ENCODE measurements at regions not wholly inside any gene's neighbourhood (a gene's known extent, or its start where the extent isn't known, plus 50 kb on each side); places are given as distances from the start of the nearest gene placed in this dataset.

DNA sequence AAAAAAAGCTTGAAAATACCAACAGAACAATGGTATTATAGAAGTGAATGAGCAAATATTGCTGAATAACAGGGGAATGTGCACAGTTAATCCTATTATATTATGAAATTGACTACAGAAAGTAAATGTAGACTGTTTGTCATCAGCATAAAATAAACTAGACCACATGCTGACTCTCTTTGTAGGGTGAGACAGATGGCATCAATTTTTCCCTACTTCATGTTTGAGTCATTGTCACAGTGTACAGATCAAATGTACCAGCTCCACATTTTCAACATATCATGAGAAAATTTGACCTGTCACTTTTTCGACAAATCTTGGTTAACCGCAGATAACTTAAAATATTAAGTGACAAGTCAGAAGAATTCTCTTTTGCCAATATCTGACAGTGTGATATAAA is 421.0 kb downstream of the RPL10L start:
- Histone ChIP-seq H4K20me1 (replicated peaks; ENCODE audit: control insufficient read depth, insufficient read depth, low read length) (no peaks in the 10 kb centered on the region), H3K9me1 (ENCODE audit: control insufficient read depth, insufficient read depth, low read length) (no peaks in the 10 kb centered on the region), H3K4me3 (no peak overlapping the region), H3K36me3 (ENCODE audit: control insufficient read depth, insufficient read depth, low read length) (no peaks in the 10 kb centered on the region), H3K27me3 (ENCODE audit: control insufficient read depth in 2 of 2, insufficient read depth in 2 of 2, low read length in 2 of 2) (no peaks in the 10 kb centered on the region), H3K79me2 (ENCODE audit: control insufficient read depth, insufficient read depth, low read length) (no peaks in the 10 kb centered on the region), H3K9me3 (replicated peaks; ENCODE audit: control insufficient read depth, insufficient read depth, low read depth, low read length) (no peaks in the 10 kb centered on the region), H3K4me2 (ENCODE audit: insufficient read depth, low read length) (no peak overlapping the region), H3K4me1 (replicated peaks in 1 of 2; ENCODE audit: control insufficient read depth in 2 of 2, insufficient read depth in 2 of 2, low read length in 2 of 2) (no peaks in the 10 kb centered on the region), H3K27ac (ENCODE audit: extremely low read depth, low read depth, low read length) (no peak overlapping the region), H3K9ac (ENCODE audit: insufficient read depth in 1 of 2, low read depth in 2 of 2, low read length in 2 of 2) (no peak overlapping the region), H2AFZ (ENCODE audit: low read depth, low read length) (no peak overlapping the region)
- FAIRE-seq (no peak), ATAC-seq (no peak), DNase-seq (ENCODE audit: extremely low read depth in 1 of 4, low spot score in 3 of 4) (no peak)
- WGBS (ENCODE audit: insufficient coverage, low coverage, missing lambda C conversion rate): 0% methylated on average over 2 of the region's 2 CpGs
- in situ Hi-C loops (cut with MboI): no loop called here
- intact Hi-C loops (cut with micrococcal nuclease): no loop called here
- ChIA-PET CTCF (ENCODE audit: low intra/inter-chr PET ratio) (no interaction called here), POLR2A (no interaction called here)
- no TSS peak for BruUV-seq (replicated peaks)
- TF ChIP-seq ZNF263 (CRISPR knock-in tag; IDR thresholded peaks at IDR 0.05; ENCODE audit: borderline replicate concordance): no peak
- TF ChIP-seq ZBTB1 (CRISPR knock-in tag; IDR thresholded peaks at IDR 0.05; ENCODE audit: borderline replicate concordance, low read depth): no peak
- no peak for TF ChIP-seq PRMT5 (CRISPR knock-in tag; IDR thresholded peaks at IDR 0.05)
- TF ChIP-seq ZNF444 (CRISPR knock-in tag; IDR thresholded peaks at IDR 0.05): no peak
- no peak for TF ChIP-seq KAT7 (CRISPR knock-in tag; IDR thresholded peaks at IDR 0.05; ENCODE audit: borderline replicate concordance)
- no peak for TF ChIP-seq ZNF311 (CRISPR knock-in tag; IDR thresholded peaks at IDR 0.05)
- TF ChIP-seq, protein P1, sequence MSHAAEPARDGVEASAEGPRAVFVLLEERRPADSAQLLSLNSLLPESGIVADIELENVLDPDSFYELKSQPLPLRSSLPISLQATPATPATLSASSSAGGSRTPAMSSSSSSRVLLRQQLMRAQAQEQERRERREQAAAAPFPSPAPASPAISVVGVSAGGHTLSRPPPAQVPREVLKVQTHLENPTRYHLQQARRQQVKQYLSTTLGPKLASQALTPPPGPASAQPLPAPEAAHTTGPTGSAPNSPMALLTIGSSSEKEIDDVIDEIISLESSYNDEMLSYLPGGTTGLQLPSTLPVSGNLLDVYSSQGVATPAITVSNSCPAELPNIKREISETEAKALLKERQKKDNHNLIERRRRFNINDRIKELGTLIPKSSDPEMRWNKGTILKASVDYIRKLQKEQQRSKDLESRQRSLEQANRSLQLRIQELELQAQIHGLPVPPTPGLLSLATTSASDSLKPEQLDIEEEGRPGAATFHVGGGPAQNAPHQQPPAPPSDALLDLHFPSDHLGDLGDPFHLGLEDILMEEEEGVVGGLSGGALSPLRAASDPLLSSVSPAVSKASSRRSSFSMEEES (CRISPR knock-in tag; IDR thresholded peaks at IDR 0.05): no peak
- no peak for TF ChIP-seq NR3C1 (CRISPR knock-in tag; IDR thresholded peaks at IDR 0.05)
- TF ChIP-seq, protein P2, sequence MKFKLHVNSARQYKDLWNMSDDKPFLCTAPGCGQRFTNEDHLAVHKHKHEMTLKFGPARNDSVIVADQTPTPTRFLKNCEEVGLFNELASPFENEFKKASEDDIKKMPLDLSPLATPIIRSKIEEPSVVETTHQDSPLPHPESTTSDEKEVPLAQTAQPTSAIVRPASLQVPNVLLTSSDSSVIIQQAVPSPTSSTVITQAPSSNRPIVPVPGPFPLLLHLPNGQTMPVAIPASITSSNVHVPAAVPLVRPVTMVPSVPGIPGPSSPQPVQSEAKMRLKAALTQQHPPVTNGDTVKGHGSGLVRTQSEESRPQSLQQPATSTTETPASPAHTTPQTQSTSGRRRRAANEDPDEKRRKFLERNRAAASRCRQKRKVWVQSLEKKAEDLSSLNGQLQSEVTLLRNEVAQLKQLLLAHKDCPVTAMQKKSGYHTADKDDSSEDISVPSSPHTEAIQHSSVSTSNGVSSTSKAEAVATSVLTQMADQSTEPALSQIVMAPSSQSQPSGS (CRISPR knock-in tag; IDR thresholded peaks at IDR 0.05): no peak
- no peak for TF ChIP-seq HNRNPLL (IDR thresholded peaks at IDR 0.05; ENCODE audit: low read depth, low read length, poor library complexity, severe bottlenecking)
- no peak for TF ChIP-seq SP2 (IDR thresholded peaks at IDR 0.05; ENCODE audit: extremely low read depth, low read depth, low read length, poor library complexity, severe bottlenecking)
- TF ChIP-seq, protein P3, sequence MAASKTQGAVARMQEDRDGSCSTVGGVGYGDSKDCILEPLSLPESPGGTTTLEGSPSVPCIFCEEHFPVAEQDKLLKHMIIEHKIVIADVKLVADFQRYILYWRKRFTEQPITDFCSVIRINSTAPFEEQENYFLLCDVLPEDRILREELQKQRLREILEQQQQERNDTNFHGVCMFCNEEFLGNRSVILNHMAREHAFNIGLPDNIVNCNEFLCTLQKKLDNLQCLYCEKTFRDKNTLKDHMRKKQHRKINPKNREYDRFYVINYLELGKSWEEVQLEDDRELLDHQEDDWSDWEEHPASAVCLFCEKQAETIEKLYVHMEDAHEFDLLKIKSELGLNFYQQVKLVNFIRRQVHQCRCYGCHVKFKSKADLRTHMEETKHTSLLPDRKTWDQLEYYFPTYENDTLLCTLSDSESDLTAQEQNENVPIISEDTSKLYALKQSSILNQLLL (CRISPR knock-in tag; IDR thresholded peaks at IDR 0.05; ENCODE audit: borderline replicate concordance): no peak
- TF ChIP-seq ZNF445 (CRISPR knock-in tag; IDR thresholded peaks at IDR 0.05; ENCODE audit: low read depth): no peak
- TF ChIP-seq, protein P4, sequence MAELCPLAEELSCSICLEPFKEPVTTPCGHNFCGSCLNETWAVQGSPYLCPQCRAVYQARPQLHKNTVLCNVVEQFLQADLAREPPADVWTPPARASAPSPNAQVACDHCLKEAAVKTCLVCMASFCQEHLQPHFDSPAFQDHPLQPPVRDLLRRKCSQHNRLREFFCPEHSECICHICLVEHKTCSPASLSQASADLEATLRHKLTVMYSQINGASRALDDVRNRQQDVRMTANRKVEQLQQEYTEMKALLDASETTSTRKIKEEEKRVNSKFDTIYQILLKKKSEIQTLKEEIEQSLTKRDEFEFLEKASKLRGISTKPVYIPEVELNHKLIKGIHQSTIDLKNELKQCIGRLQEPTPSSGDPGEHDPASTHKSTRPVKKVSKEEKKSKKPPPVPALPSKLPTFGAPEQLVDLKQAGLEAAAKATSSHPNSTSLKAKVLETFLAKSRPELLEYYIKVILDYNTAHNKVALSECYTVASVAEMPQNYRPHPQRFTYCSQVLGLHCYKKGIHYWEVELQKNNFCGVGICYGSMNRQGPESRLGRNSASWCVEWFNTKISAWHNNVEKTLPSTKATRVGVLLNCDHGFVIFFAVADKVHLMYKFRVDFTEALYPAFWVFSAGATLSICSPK (IDR thresholded peaks at IDR 0.05; ENCODE audit: borderline replicate concordance): no peak
- TF ChIP-seq ZNF699 (CRISPR knock-in tag; IDR thresholded peaks at IDR 0.05; ENCODE audit: insufficient replicate concordance): no peak

Measured in K562 (cell line).